ENCODE measurements at regions not wholly inside any gene's neighbourhood (a gene's known extent, or its start where the extent isn't known, plus 50 kb on each side); places are given as distances from the start of the nearest gene placed in this dataset.

- H3K36me3 ChIP-seq (ENCODE audit: control insufficient read depth, insufficient read depth, low read length) = no peaks in the 10 kb centered on the region
- in situ Hi-C loops (cut with HindIII; ENCODE audit: low pct_unique_long_range_greater_than_20kb, low sequenced_read_pairs) = no loop called here
- no peak for ATAC-seq
- CTCF ChIA-PET = no interaction called here
- no peaks in the 10 kb centered on the region for H3K4me1 ChIP-seq (ENCODE audit: control insufficient read depth, insufficient read depth, low read length)
- POLR2A ChIA-PET = no interaction called here
- no peak overlapping the region for H3K4me3 ChIP-seq (ENCODE audit: low read depth in 2 of 2, low read length in 2 of 2)
- no peak for DNase-seq (ENCODE audit: low read depth, low spot score)
- no TSS peak for BruUV-seq (replicated peaks)
- TF ChIP-seq TCF7L2 (IDR thresholded peaks at IDR 0.05; ENCODE audit: low read depth, low read length) (no peak), SIN3A (IDR thresholded peaks at IDR 0.05; ENCODE audit: borderline replicate concordance, insufficient read depth, low read depth, low read length) (no peak), POLR2AphosphoS5 (IDR thresholded peaks at IDR 0.05; ENCODE audit: low read depth, low read length) (no peak), CTCF (IDR thresholded peaks at IDR 0.05) (no peak), REST (IDR thresholded peaks at IDR 0.05; ENCODE audit: insufficient read depth in 1 of 2, low read depth in 2 of 2, low read length in 1 of 2) (no peak)
- no peaks in the 10 kb centered on the region for H3K27me3 ChIP-seq (ENCODE audit: control insufficient read depth, insufficient read depth, low read length)
- H3K9me3 ChIP-seq (ENCODE audit: control insufficient read depth, insufficient read depth, low read depth, low read length) = no peaks in the 10 kb centered on the region
- H3K27ac ChIP-seq (ENCODE audit: low read length) = no peak overlapping the region
- intact Hi-C loops (cut with micrococcal nuclease; ENCODE audit: unreplicated experiment) = no loop called here
These were observed 196.4 kb downstream of the SEMA6A start for GRCh38 chr5:116378007-116378776.

- no TSS peak for BruUV-seq (replicated peaks)
- ATAC-seq (no peak), DNase-seq (ENCODE audit: low read depth, low spot score) (no peak)
- H3K4me3 ChIP-seq (ENCODE audit: low read depth in 2 of 2, low read length in 2 of 2) = no peak overlapping the region
- CTCF ChIA-PET = no interaction called here
- POLR2A ChIA-PET = no interaction called here
- no peak for TF ChIP-seq TCF7L2 (IDR thresholded peaks at IDR 0.05; ENCODE audit: low read depth, low read length)
- no peak for TF ChIP-seq REST (IDR thresholded peaks at IDR 0.05; ENCODE audit: insufficient read depth in 1 of 2, low read depth in 2 of 2, low read length in 1 of 2)
- no peak for TF ChIP-seq POLR2AphosphoS5 (IDR thresholded peaks at IDR 0.05; ENCODE audit: low read depth, low read length)
- TF ChIP-seq CTCF (IDR thresholded peaks at IDR 0.05) = no peak
- no peak for TF ChIP-seq SIN3A (IDR thresholded peaks at IDR 0.05; ENCODE audit: borderline replicate concordance, insufficient read depth, low read depth, low read length)
- H3K36me3 ChIP-seq (ENCODE audit: control insufficient read depth, insufficient read depth, low read length) = no peaks in the 10 kb centered on the region
- no peaks in the 10 kb centered on the region for H3K27me3 ChIP-seq (ENCODE audit: control insufficient read depth, insufficient read depth, low read length)
- in situ Hi-C loops (cut with HindIII; ENCODE audit: low pct_unique_long_range_greater_than_20kb, low sequenced_read_pairs) (no loop called here), intact Hi-C loops (cut with micrococcal nuclease; ENCODE audit: unreplicated experiment) (no loop called here)
- no peaks in the 10 kb centered on the region for H3K9me3 ChIP-seq (ENCODE audit: control insufficient read depth, insufficient read depth, low read depth, low read length)
- no peak overlapping the region for H3K27ac ChIP-seq (ENCODE audit: low read length)
- H3K4me1 ChIP-seq (ENCODE audit: control insufficient read depth, insufficient read depth, low read length) = no peaks in the 10 kb centered on the region
These were observed 197.2 kb downstream of the SEMA6A start for GRCh38 chr5:116377276-116378006.

Measured in Panc1 (cell line).